GM21423 (cell line): ENCODE measurements at regions not wholly inside any gene's neighbourhood (a gene's known extent, or its start where the extent isn't known, plus 50 kb on each side); places are given as distances from the start of the nearest gene placed in this dataset.

ENCODE experiments used
- ATAC-seq: cut with Tn5 transposase; IDR thresholded peaks from one replicate; pipeline ENCODE4 v1.9.1; 2021; ENCODE audit warnings: mild to moderate bottlenecking, moderate library complexity; ENCODE audit not compliant: unreplicated experiment

DNA sequence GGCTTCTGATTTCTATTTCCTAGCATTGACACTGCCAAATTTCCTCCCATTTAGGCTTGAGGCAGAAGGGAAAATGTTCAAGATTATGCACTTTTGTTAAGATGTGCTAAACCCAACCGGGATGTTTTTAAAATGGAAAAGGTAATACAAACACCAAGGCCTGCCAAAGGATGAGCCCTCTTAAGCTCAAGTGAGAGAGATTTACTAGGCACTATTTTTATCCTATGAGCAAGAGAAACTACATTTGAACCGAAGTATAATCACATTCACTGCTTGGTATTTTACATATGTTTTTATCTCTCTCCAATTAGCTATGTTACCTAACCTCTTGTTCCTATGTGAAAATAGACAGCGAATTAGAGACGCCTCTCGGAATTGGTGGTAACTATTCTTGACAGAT is 295.8 kb downstream of the GABRB3 start:
- no peak for ATAC-seq

DNA sequence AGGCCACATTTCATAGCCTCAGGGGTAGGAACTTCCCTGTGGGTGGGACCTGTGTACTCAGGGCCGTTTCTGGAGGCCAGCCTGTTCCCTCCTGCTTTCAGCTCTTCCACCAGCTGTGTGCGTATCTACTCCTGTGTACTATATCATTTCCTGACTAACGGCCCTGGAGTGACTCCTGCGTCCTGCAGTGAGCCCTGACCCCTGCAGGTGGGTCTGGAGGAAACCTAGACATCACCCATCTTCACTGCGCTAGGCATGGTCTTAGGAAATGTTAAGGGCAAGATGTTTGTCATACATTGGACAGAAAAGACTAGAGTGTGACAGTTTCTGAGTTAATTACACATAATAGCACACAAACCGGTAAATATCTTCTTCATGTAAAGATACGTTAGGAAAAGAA is 297.3 kb downstream of the GABRB3 start:
- no peak for ATAC-seq

DNA sequence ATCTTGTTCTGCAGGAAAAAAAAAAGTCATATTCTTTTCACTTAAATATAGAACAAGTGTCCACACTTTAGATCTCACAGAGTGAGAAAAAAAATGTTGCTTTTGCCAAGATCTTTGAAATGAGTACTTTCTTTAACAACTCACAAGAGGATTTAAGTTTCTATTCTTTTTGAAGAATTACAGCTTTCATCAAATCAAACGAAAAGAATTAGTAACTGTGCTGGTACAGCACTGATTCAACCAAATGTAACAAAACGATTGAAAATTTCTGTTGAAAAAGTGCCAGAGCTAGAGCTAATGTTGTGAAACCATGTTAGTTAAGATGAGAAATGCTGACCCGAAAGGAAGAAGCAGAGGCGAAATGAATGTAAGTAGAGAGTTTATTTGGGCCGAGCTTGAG is 300.2 kb downstream of the GABRB3 start:
- no peak for ATAC-seq

DNA sequence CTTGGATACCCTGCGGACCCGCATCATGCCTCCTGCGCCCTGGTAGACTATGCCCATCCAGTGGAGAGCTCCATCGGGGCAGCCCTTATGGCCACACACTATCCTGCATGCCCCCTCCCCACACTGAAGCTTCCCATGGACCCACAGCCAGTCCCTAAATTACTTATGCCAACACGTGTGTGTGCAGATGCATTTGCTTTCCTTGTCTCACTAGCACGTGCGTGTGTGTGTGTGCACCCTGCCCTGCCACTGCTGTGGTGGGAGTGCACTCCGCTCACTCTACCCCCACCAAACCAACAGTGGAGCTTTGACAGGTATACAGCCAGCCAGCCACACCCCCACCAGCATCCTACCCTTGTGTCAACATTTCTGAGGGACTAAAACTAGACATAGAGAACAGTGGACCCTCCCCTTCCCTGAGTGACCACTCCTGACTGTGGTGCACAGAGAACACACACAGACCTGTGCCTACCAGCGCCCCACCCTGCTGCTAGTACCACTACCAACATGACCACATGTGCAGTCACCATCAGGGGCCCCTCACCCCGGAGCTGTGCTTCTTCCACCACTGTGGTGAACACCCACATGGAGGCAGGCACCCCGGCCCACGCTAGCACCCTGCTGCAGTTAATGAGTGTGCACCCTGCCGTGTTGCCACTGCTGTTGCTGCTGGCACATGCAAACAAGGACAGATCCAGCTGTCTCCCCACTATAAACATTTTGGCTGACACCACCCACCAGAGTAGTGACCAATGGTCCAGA is 310.8 kb downstream of the GABRB3 start:
- no peak for ATAC-seq

DNA sequence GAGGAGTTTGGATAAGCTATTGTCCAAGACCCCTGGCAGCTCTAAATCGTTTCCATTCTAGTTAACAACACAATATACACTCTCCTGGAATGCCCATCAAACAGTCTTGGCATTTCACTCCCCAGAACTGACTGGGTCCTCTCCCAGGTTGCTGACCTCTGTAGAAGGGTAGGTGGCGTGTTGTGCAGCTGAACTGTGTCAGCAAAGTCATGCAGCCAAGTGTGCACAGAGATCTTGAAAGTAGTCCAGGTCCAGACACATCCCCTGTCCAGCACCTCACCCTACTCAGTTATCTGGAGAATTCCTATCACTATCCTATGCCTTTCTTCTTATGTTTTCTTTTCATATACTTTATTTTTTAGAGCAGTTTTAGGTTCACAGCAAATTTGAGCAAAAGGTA is 312.7 kb downstream of the GABRB3 start:
- ATAC-seq: no peak

DNA sequence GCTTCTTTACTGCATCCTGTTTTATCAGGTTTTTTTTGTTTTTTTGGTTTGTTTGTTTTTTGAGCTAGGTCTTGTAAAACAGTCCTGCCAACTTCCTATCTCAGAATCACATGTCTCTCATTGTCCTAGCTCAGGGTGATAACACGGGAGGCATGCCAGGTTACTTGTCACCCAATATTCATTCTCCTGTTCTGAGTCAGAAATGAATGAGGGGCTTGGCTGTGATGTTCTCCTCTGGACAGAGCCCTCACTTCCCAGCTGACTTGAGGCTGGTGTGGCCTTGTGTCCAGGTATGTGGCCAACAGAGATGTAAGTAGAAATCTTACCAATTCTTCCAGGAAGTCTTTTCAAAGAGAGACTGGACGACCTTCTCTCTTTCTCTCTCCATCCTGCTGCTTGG is 317.0 kb downstream of the GABRB3 start:
- no peak for ATAC-seq

DNA sequence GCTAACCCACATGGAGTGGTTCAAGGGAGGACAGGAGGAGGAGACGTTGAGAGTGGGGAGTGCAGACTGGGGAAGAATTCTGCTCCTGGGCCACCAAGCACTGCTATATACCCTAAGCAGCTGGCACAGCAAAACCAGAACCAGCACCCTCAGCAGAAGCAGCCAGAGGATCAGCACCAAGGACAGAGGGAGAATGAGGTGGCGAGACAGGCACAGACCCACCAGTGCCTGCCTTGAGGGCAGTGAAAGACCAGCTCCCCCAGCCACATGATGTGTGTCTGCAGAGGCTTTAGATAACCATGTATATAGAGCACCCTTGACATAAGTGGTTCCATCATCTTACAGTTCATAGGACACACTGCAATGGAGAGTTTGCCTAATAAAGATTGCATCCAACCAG is 319.0 kb downstream of the GABRB3 start:
- no peak for ATAC-seq

DNA sequence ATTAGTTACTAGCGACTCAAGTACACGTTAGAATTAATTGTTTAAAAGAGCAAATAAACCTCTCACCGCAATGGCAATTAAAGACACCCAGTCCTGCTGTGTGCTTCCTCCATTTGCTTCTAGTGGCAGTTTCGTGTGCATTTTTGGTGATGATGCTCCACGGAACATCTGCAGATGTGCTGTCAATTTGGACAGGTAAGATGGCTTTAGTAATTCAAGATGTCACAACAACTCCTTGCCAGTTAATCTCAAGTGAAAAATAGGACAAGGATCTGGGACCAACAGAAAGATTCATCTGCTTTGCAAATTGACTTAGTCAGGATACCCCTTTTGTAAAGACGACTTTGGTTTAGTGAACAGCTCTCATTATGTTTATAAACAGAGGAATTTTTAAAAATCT is 320.9 kb downstream of the GABRB3 start:
- no peak for ATAC-seq

DNA sequence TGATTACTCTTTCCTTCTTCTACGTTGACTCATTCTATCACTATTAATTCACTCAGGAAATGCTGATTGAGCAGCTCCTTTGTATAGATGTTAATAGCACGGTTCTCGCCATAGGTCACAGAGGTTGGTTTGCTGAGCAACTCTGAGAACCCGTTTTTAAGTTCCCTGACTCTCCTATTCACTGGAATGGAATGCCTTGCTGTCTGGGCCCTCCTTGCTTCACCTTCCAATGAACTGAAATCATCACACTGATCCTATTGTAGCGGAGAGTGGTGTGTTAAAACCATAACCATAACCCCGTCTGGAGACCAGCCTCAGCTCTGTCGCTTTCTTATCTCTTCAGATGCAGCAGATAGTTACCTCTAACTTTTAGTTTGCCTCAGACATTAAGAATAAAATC is 323.6 kb downstream of the GABRB3 start:
- ATAC-seq: no peak

DNA sequence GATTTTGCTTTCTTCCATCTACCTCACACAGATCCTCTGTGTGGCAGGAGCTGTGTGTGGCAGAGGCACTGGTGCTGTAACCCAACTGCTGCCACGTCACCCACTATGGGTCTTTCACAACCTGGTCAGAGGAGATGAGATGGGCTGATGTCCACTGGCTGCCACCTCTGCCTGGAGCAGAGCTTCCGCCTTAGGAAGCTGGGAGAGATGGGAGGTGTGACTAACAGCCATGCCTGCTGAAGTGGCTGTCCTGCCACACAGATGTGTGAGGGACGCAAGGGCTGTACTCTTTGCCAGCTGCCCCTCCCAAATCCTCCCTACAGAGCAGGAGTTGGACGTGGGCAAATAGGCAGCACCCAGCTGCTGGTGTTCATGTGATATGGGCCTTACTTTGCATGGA is 329.5 kb downstream of the GABRB3 start:
- no peak for ATAC-seq

DNA sequence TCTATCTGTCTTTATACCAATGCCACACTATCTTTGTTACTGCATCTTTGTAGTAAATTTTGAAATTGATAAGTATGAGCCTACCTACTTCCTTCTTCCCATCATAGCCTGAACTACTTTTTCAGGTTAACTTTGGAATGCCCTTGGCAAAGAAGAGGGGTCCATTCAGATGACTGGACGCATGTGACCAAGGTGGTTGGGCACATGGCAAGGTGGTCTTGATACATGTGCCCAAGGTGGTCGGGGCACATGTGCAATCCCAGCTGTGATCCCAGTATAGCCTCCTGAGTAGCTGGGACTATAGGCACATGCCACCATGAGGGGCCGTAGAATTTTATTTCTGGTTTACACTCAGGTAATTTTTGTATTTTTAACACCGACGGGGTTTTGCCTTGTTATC is 330.2 kb downstream of the GABRB3 start:
- ATAC-seq: no peak

DNA sequence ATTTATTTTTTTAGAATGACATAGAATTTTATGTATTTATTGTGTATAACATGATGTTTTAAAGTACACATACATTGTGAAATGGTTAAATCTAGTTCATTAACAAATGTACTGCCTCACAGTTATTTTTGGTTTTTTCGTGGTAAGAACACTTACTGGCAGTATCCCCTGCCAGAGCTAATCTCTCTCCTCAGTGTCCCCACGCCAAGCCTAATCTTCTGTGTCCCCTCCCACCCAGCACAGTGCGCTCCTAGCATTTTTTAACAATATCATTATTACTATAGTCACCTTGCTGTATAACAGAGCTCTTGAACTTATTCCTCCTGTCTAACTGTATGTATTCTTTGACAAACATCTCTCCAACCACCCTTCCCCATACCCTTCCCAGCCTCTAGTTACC is 333.2 kb downstream of the GABRB3 start:
- ATAC-seq: no peak

DNA sequence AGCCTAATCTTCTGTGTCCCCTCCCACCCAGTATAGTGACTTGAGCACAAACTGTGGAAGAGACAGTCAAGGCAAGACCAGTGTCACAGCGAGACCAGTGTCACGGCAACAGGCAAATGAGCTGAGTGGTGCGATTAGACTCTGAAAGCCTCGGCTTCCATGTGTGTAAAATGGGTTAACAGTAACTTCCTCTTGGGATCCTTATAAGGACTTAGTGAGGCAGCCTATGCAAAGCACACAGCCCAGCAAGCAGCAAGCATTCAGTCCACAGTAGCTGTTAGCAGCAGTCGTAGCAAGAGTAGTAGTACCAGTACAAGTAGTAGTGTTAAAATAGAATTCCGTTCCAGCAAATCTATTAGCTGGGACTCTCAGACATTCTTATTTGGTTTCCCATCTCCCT is 334.1 kb downstream of the GABRB3 start:
- no peak for ATAC-seq

DNA sequence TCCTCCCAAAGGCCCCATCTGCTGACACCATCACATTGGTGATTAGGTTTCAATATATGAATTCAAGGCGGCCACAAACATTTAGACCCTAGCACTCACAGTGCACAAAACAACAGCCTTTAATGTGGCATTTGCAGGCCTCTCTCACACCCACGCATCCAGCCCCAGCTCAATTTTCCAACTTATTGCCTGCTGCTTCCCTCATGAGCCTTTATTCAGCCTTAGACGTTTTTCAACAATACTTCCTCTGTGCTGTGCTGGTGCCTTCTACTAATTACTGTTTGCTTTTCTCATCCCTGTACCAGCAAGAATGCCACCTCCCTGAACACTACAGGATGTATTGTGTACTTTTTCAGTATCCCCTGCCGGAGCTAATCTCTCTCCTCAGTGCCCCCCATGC is 334.6 kb downstream of the GABRB3 start:
- no peak for ATAC-seq

DNA sequence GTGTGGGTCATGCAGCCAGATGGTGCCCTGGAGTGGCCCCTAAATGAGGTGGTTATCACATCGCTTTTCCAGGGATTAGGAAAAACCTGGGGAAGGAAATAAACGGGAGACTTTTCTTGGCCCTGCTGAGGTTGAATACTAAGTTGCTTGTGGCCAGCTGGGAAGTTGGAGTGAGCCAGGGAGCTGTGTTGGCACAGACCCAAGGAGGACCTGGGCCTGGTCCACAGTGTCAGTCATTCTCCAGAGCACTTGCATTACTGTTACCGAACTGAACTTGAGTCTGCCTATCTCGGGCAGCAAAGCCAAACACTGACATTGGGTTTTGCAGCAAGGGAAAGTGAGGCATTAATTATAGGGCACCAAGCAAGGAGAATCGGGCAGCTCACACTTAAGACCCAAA is 339.0 kb downstream of the GABRB3 start:
- no peak for ATAC-seq

DNA sequence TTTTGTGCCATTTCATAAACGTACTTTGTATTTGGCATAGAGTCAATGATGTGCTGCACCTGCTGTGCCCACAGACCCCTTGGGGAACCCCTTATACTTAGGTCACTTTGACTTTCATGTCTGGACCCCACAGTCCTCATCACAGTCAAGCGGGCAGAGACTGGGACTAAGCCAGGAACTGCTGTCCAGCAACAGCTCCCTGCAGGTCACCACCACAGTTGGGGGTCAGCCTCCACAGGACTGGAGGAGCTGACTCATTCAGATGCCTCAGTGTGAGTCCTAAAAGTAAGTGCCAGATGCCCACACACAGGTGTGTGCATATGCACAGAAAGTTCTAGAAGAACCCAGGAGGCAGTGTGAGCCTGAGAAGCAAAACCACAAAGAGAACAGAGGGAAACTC is 339.8 kb downstream of the GABRB3 start:
- ATAC-seq: no peak

DNA sequence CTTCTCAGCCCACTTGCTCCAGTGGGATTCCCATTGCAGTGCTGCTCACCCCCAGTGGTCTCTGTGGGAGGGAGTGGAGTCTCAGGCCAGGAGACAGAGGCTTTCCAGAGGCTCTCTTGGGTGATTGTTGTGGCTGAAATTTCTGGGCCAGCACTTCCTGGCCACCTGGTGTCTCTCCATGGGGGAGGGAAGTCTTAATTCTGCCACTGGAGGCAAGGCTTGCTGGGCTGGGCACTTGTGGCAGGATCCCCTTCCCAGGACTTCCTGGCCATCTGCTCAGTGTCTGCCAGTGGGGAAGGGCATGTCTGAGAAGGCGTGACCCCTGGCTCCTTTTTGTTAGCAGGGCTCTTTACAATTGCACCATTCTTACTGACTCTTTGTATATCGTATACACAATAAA is 351.8 kb downstream of the GABRB3 start:
- no peak for ATAC-seq

DNA sequence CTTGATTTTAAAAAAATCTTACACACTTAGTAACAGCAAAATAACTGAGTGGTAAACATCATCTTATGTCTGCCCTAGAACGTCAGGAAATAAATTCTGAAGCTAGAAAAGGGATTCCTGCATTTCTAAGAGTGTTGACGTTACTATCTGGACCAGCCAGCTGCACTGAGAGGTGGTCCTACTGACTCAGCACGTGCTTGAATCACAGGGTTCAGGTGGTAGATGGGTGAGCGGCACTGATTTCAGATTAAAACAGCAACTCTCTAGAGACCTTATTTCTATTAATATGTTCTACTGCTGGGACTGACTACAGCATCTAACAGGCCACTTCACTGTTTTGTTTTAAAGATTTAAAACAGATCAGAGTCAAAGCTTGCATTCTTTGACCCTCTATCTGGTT is 377.2 kb downstream of the GABRB3 start:
- ATAC-seq: no peak

DNA sequence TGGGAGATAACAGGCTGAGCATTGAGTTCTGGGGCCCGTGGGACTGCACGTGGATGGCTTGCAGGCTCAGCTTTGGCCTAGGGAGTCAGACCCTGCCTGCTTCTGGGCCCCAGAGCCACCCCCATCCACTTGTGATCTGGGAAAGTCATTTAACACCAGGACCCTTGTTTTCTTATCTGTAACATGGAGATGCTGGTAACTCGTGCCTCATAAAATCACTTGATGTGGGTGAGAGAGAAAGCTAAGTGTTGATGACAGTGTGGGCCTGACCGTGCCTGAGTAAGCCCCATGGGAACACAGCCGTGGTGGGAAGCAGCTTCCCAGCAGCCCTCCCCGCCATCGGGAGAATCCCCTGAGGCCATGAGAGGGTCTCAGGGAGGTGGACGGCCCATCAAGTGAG is 378.1 kb downstream of the GABRB3 start:
- no peak for ATAC-seq

DNA sequence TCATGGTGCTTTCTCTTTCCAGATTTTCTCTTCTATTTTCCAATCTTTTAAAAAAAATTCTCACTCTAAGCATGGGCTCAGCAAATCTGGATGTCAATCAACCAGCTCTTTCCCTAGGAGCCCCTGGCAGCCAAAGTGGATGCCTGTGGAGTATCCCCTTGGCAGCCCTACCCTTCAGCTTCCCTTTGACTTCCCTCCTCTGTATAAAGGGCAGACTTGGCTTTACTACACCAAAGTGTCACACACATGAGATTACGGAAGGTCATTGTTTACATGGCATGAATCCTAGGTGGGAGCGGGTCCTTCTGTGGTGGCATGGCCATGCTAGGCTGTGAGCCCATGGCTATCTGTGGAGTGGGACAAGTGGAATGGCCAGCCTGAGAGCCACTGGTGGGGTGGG is 379.9 kb downstream of the GABRB3 start:
- no peak for ATAC-seq

DNA sequence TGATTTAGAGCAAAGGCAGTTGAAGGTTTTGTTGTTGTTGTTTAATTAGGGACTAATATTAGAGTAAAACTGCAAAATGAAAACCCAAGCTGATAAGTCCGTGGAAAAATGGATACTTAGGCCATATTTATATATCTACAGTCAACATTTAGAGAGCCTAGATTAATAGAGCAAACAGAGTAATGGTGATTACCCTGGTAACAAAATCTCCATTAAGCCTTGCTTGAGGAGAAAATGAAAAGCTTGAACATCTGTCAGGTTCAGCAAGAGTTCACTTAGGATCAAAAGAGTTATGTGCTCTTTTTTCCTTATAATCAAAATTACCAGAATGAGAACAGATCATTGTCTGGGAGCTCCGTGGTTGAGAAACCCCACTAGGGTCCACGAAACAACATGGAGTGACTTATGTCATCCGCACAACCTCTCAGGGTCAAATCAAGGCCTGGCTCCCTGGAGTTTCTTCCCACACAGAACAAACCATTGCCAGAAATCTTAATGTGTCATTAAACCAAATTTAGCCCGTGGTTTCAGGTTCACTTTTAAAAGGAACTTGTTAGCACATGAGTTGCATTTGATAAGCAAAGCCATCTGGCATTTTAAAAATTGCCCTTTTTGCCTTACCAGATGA is 381.2 kb downstream of the GABRB3 start:
- ATAC-seq: no peak

DNA sequence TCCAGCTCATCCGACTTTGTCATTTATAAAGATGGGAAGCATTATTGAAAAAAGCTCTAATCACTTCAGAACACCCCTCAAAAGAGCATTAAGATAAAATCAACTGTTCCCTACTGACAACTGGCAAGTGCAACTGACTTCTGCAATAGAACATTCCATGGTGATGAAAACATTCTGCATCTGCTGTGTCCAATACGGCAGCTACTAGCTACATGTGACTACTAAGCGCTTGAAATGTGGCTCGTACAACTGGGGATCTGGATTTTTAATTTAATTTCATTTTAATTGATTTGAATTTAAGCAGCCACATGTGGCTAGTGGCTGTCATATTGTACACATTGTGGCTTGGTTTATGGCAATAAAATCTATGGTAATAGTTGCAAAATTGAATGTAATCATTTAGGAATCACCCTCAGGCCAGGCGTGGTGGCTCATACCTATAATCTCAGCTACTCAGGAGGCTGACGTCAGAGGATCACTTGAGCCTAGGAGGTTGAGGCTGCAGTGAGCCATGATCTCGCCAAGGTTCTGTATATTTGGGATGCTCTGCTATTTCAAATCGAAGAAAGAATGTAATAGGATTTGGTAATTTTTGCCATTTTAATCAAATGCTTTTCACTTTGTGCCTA is 390.3 kb downstream of the GABRB3 start:
- no peak for ATAC-seq
